Fibroblast of skin of back (primary cell): ENCODE measurements at regions not wholly inside any gene's neighbourhood (a gene's known extent, or its start where the extent isn't known, plus 50 kb on each side); places are given as distances from the start of the nearest gene placed in this dataset.

Experiments used
- DNase-seq: peaks from one replicate; pipeline ENCODE4 v3.0.0-alpha.2; 2013

DNA sequence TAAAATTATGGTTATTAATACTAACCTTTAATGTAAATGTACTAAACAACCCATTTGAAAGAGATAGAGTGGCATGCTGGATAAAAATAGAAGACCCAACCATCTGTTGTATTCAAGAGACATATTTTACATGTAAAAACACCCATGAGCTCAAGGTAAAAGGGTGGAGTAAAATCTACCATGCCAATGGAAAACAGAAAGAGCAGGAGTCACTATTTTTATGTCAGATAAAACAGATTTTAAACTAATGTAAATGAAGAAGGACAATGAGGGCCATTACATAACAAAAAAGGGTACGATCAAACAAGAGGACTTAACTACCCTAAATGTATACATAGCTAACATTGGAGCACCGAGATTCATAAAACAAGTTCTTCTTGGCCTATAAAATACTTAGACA lies 66.3 kb downstream of the ITM2A start:
- DNase-seq, result no peak

DNA sequence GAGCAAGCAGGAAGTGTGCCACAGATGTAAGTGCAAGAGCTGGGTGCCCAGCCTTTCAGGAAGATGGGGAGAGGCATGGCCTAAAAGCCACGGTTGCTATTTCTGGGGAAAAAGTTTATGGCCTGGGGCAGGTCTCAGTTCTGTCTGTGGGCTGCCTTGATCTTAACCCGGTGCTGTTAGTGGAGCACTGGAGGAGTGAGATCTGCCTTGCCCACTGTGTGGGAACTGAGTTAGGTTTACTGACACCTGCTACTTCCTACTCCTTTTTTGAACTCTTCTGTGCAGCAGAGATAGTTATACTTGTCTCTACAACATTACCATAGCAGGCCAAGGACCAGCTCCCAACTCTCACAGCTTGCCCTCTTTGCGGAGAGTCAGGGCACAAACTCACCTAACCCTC lies 76.5 kb downstream of the ITM2A start:
- DNase-seq, result no peak

DNA sequence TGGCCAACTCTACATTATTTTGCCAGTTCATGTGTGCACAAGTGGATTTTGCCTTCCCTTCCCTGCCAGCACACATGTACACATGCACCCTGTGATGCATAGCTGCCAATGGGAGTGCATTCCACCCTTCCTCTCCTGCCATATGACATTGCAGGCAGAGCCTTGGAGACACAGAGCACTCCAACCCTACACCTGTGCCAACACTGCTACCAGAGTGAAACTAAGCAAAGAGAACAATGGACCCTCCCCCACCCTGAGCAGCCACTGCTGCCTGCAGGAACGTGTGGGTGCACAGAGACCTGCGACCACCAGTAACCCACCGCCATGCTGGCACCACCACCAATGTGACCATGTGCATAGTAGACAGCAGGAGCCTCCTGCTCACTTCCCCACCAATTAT lies 78.4 kb downstream of the ITM2A start:
- DNase-seq, result no peak

DNA sequence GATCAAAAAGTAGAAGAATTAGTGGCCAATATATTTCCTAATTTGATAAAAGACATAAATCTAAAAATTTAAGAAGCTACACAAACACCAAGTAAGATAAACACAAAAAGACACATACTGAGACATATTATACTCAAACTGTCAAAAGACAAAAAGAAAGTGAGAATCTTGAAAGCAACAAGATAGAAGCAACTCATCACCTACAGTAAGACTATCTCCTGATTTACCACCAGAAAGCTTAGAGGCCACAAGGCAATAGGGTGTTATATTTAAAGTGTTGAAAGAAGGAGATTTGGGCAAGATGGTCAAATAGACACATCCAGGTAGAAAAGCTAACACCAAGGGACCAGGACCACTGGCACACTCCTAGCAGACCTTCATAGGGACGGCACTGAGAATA lies 79.4 kb downstream of the ITM2A start:
- DNase-seq, result no peak

DNA sequence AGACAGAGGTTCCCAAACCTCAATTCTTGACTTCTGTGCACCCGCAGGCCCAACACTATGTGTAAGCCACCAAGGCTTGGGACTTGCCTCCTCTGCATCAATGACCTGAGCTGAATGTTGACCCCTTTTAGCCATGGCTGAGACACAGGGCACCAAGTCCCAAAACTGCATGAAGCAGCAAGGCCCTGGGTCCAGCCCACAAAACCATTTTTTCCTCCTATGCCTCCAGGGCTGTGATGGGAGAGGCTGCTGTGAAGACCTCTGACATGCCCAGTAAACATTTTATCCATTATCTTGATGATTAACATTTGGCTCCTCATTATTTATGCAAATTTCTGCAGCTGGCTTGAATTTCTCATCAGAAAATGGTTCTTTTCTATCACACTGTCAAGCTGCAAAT lies 85.4 kb downstream of the ITM2A start:
- no peak for DNase-seq

DNA sequence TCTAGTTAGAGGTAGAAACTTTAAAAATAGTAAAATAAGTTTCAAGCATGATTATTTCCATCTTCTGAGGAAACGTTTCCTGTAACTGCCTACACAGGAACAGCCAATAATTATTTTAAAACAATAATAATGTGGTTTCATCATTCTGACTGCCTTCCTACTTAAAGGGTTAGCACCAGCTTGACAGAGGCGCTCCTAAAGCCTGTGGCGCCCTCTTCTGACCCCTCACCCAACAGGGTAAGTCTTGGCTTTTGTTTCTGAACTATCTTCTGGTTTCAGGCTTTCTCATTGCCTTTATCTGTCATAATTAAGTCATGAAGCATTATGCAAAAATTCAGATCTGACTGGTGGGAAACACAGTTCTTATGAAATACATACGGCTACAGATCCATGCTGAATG lies 96.7 kb downstream of the ITM2A start:
- DNase-seq, result peak; percentile 3

DNA sequence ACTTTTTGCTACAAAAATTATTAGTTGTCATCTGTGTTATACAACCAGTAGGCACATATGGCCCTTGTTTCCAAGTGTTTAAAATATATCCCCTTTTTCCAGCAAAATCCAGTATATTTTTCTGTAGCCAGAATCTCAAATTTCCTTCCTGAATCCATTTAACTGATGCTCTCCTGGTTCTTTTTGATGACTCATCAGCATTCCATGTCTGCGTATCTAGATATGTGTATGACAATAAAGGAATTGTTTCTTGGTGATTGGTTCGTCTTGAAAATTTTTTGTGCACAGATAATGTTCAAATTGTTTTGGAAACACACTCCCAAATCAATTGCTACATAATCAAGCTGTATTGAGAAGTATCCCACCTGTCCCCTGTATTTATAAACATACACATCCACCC lies 98.3 kb downstream of the ITM2A start:
- DNase-seq, result peak; percentile 14

DNA sequence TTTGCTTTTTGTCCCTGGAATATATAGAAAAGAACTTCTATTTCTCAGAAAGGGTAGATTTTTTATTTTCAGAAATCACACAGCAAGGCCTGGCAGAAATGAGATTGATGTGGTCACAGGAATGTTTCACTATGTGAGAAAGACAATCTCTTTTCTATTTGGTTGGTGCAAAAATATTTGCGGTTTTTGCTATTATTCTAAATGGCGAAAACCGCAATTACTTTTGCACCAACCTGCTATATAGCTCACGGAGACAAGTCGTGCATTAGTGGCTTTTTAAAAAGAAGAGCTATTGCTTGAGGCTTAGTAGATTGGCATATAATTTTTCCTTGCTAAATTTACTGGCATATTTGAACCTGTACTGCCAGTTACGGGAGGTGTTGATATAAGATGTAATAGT lies 100.4 kb downstream of the ITM2A start:
- no peak for DNase-seq

DNA sequence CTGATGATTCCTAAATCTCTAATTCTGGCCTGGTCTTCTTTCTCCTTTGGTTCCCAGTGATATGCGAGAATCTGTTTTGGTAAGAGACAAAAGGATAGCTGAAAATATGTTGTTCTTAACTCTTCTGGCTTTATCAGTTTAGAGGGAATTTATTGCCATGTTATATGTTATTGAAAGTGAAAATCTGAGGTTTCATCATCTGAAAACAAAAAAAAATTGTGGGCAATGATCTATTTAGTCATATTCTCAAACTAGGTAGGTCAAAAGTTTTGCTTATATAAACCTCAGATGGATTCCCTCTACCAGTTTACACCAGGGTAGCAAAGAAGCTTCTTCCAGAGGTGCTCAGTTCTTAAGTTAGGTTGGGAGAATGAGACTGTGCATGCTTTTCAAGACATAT lies 103.6 kb downstream of the ITM2A start:
- no peak for DNase-seq

DNA sequence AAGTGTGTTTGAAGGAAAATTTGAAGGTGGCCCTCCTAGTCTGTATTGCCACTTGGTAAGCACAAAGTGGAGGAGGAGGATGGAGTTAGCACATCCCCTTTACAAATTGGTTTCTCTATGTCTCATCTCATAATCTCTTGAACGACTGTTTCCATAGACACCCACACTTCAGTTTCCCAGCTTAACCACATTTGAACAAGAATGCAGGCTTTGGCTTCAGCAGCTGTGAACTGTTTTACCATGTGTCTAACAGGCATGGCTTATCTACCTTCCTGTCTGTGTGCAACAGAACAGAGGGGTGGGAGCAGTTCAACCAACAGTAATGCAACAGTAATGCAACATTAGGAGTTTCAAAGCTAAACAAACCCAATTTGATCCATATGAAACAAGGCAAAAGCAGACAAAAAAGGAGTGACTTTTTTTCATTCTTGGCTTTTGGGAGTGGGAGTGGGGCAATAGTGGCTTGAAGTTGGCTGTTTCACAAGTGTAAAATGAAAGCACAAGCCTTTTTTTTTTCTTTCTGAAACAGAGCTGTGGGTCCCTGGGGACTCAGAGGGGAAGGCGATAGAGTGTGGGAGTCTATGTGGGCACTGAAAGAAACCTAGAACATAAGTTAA lies 108.0 kb downstream of the ITM2A start:
- DNase-seq, result peak; percentile 1

DNA sequence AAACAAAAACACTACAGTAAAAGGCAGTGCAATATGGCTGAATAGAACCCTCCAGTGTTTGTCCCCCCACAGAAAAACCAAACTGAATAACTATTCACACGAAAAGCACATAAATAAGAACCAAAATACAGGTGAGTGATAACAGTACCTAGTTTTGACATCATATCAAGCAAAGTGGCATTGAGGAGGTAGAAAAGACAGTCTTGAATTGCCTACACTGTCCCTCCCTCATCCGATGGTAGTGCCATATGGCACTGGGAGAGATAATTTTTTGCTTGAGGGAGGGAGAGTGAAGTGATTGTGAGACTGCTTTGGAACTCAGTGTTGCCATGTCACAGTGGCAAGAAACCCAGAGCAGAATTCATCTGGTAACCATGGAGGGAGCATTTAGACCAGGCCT lies 99.2 kb downstream of the GPR174 start:
- no peak for DNase-seq

DNA sequence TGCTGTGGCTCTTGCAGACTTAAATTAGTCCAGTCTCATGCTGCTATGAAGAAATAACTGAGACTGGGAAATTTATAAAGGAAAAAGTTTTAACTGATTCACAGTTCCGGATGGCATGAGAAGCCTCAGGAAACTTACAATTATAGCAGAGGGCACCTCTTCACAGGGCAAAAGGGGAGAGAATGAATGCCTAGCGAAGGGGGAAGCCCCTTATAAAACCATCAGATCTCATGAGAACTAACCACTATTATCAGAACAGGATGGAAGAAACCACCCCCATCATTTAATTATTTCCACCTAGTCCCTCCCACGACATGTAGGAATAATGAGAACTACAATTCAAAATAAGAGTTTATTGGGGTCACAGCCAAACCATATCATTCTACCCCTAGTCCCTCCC lies 91.4 kb downstream of the GPR174 start:
- no peak for DNase-seq

DNA sequence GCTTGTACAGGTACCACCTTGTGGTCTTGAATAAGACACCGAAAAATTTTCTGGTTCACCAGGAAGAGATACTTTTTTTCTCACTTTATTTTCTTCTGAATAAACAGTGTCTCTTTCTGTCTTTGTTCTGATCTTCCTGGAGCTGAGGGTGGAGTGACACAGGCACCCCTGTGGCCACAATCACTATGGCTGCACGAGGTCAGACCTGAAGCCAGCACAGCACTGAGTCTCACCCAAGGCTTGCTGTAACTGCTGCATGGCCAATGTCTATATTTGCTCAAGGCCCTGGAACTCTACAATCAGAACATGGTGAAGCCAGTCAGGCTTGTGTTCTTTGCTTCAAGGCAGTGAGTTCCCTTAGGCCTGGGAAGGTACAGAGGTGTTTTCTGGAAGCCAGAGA lies 87.2 kb downstream of the GPR174 start:
- DNase-seq, result no peak
